ENCODE measurements at regions not wholly inside any gene's neighbourhood (a gene's known extent, or its start where the extent isn't known, plus 50 kb on each side); places are given as distances from the start of the nearest gene placed in this dataset.
"Not testable (repeated sequence)": the region's sequence is repeated elsewhere in the genome, so short reads cannot be mapped to it uniquely, and the experiment has no call there.

GRCh38 chr21:26236281-26236680 lies 65.7 kb upstream of the APP start:
- H3K36me3 ChIP-seq (ENCODE audit: control insufficient read depth, insufficient read depth, low read length) = no peaks in the 10 kb centered on the region
- TF ChIP-seq CTCF (IDR thresholded peaks at IDR 0.05; ENCODE audit: insufficient read depth, low read length, poor library complexity, severe bottlenecking) = no peak
- H3K4me3 ChIP-seq (ENCODE audit: low read depth, low read length) = no peak overlapping the region
- no peaks in the 10 kb centered on the region for H3K27me3 ChIP-seq (ENCODE audit: control insufficient read depth, insufficient read depth, low read length)
- DNase-seq (ENCODE audit: low read depth) = no peak

GRCh38 chr21:26233297-26233696 lies 62.7 kb upstream of the APP start:
- not testable (repeated sequence) for H3K4me3 ChIP-seq (ENCODE audit: low read depth, low read length); DNase-seq (ENCODE audit: low read depth); H3K36me3 ChIP-seq (ENCODE audit: control insufficient read depth, insufficient read depth, low read length); H3K27me3 ChIP-seq (ENCODE audit: control insufficient read depth, insufficient read depth, low read length)

- not testable (repeated sequence) for H3K4me3 ChIP-seq (ENCODE audit: low read depth, low read length); H3K27me3 ChIP-seq (ENCODE audit: control insufficient read depth, insufficient read depth, low read length); H3K36me3 ChIP-seq (ENCODE audit: control insufficient read depth, insufficient read depth, low read length); DNase-seq (ENCODE audit: low read depth)
Measured at GRCh38 chr21:26232491-26232890, 61.9 kb upstream of the APP start.

DNA sequence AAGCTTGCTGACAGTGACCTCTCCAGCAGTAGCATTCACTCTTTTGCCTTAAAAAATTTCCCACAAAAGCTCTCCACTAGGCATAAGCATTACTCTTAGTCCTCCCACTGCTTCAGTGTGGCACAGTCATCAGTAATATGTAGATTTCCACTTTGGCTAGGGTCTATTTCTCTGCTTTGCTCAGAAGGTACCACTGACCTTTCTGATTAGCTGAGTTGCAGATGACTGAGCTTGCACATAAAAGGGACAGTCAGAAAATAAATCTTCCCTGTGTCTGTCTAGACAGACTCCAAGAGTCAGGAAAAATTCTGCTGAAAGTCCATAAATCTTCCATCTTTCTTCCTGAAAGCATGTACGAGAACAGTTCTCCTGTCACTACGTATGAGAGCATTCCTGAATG lies 56.6 kb upstream of the APP start:
- no peak for TF ChIP-seq CTCF (IDR thresholded peaks at IDR 0.05; ENCODE audit: insufficient read depth, low read length, poor library complexity, severe bottlenecking)
- H3K27me3 ChIP-seq (ENCODE audit: control insufficient read depth, insufficient read depth, low read length) = no peaks in the 10 kb centered on the region

DNA sequence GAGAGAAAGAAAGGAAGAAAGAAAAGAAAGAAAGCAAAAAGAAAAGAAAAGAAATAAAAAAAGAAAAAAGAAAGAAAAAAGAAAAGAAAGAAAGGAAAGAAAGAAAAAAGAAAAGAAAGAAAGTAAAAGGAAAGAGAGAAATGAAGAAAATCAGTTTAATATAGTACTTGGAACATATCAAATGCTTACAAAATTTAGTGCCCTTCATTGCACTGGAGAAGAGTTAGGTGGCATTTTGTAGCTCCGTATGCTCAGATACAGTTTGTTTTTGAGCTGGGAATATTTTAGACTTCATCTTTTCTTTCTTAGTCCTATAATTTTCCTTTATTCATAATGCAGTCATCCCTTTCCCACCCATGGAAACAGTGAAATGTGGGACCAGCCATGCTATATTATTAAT lies 56.2 kb upstream of the APP start:
- no peak for DNase-seq (ENCODE audit: low read depth)
- H3K4me3 ChIP-seq (ENCODE audit: low read depth, low read length) = no peak overlapping the region
- no peak for TF ChIP-seq CTCF (IDR thresholded peaks at IDR 0.05; ENCODE audit: insufficient read depth, low read length, poor library complexity, severe bottlenecking)
- no peaks in the 10 kb centered on the region for H3K27me3 ChIP-seq (ENCODE audit: control insufficient read depth, insufficient read depth, low read length)
- H3K36me3 ChIP-seq (ENCODE audit: control insufficient read depth, insufficient read depth, low read length) = no peaks in the 10 kb centered on the region

More for the DNA sequence above, 56.6 kb upstream of the APP start:
- no peak overlapping the region for H3K4me3 ChIP-seq (ENCODE audit: low read depth, low read length)
- DNase-seq (ENCODE audit: low read depth) = no peak
- no peaks in the 10 kb centered on the region for H3K36me3 ChIP-seq (ENCODE audit: control insufficient read depth, insufficient read depth, low read length)

DNA sequence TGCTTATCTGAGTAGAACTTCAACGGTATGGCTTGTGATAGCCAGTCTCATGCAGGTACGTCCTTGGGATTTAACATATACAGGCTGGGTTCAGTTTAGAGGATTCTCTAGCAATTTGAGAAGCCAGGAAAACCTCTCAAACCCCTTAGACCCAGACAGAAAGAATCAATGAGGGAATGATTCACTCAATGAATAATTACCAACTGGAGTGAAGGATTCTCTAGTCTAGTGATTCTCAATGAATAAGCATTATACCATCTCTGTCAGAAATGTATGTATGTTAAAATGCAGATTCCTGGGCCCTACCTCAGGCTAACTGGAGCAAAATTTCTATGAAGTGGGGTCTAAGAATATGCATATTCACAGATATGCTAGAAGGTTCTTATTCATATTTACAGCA lies 54.5 kb upstream of the APP start:
- DNase-seq (ENCODE audit: low read depth) = no peak
- TF ChIP-seq CTCF (IDR thresholded peaks at IDR 0.05; ENCODE audit: insufficient read depth, low read length, poor library complexity, severe bottlenecking) = no peak
- Histone ChIP-seq H3K27me3 (ENCODE audit: control insufficient read depth, insufficient read depth, low read length) (no peaks in the 10 kb centered on the region), H3K36me3 (ENCODE audit: control insufficient read depth, insufficient read depth, low read length) (no peaks in the 10 kb centered on the region), H3K4me3 (ENCODE audit: low read depth, low read length) (no peak overlapping the region)

DNA sequence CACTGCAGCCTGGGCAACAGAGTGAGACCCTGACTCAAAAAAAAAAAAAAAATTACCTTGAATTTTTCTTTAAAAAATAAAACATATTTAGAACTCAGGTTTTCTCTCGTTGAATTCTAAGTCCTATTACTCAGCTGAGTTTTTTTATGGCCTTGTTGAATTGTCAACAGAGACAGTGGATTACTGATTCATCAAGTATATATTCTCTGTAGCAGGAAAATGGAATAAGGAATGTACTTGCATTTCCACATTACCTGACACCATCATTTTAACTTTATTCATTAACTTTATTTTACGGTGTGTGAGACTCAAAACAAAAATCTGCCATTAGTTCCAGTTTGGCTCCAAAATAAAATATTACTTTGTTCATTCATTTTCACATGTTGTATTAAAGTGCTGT lies 53.8 kb upstream of the APP start:
- no peaks in the 10 kb centered on the region for H3K27me3 ChIP-seq (ENCODE audit: control insufficient read depth, insufficient read depth, low read length)
- no peaks in the 10 kb centered on the region for H3K36me3 ChIP-seq (ENCODE audit: control insufficient read depth, insufficient read depth, low read length)
- TF ChIP-seq CTCF (IDR thresholded peaks at IDR 0.05; ENCODE audit: insufficient read depth, low read length, poor library complexity, severe bottlenecking) = no peak
- no peak overlapping the region for H3K4me3 ChIP-seq (ENCODE audit: low read depth, low read length)
- DNase-seq (ENCODE audit: low read depth) = no peak
